Lung (tissue), 11 donors: ENCODE measurements at regions not wholly inside any gene's neighbourhood (a gene's known extent, or its start where the extent isn't known, plus 50 kb on each side); places are given as distances from the start of the nearest gene placed in this dataset.

Experiments used
- ATAC-seq: fragments of 200-7000 bp; cut with Tn5 transposase; one replicate; pipeline ENCODE4 v1.9.1; 2020; ENCODE audit warnings: moderate number of reproducible peaks; ENCODE audit not compliant: insufficient read depth, low FRiP score
- DNase-seq, 3 donors: peaks; one replicate each; pipeline ENCODE4 v3.0.0-alpha.2; 2013 to 2017
- H3K27ac ChIP-seq, 2 donors: one replicate each; pipeline ENCODE4 v1.5.1; 2013; ENCODE audit warnings: mild to moderate bottlenecking in 2 of 2, moderate library complexity in 2 of 2, control low read depth in 1 of 2, inconsistent platforms in 1 of 2, low read depth in 1 of 2, low read length in 1 of 2
- H3K27me3 ChIP-seq, 3 donors: one replicate each; pipeline ENCODE4 v1.5.1; 2013; ENCODE audit warnings: low read length in 2 of 3; ENCODE audit not compliant: control insufficient read depth in 3 of 3, insufficient read depth in 3 of 3
- H3K36me3 ChIP-seq, 4 donors: one replicate each; pipeline ENCODE4 v1.5.1; 2013; ENCODE audit warnings: low read length in 4 of 4, mild to moderate bottlenecking in 1 of 4, moderate library complexity in 1 of 4; ENCODE audit not compliant: control insufficient read depth in 4 of 4, insufficient read depth in 4 of 4
- H3K4me1 ChIP-seq, 5 donors: one replicate each; pipeline ENCODE4 v1.5.1; 2013; ENCODE audit warnings: low read length in 5 of 5, mild to moderate bottlenecking in 2 of 5, moderate library complexity in 1 of 5; ENCODE audit not compliant: control insufficient read depth in 5 of 5, insufficient read depth in 5 of 5
- H3K4me3 ChIP-seq: one replicate; pipeline ENCODE4 v1.5.1; 2013; ENCODE audit warnings: mild to moderate bottlenecking, control low read depth, moderate library complexity
- H3K9ac ChIP-seq, 2 donors: one replicate each; pipeline ENCODE4 v1.5.1; 2013; ENCODE audit warnings: low read length in 2 of 2, control low read depth in 1 of 2; ENCODE audit not compliant: insufficient read depth in 1 of 2
- H3K9me3 ChIP-seq, 4 donors: one replicate each; pipeline ENCODE4 v1.5.1; 2013; ENCODE audit warnings: low read length in 3 of 4, mild to moderate bottlenecking in 1 of 4, moderate library complexity in 1 of 4; ENCODE audit not compliant: control insufficient read depth in 4 of 4, insufficient read depth in 3 of 4
- CTCF ChIP-seq: IDR thresholded peaks from 2 replicates; pipeline ENCODE4 v1.5.1; 2012; ENCODE audit warnings: mild to moderate bottlenecking; ENCODE audit errors: control extremely low read depth, extremely low read depth
- WGBS, 2 donors: extraction: QIAGEN DNeasy Blood & Tissue Kit; methylation state at CpG; one replicate each; pipeline ENCODE4 v1.1.7; 2013; 5-methylcytosine and 5-hydroxymethylcytosine counted together
- donor health status: control.
- donor health status: control.
- donor health status: Bipolar disorder and iron deficiency.
- donor health status: healthy.
- donor health status: DM: yes; HTN: yes; CAD: no.

DNA sequence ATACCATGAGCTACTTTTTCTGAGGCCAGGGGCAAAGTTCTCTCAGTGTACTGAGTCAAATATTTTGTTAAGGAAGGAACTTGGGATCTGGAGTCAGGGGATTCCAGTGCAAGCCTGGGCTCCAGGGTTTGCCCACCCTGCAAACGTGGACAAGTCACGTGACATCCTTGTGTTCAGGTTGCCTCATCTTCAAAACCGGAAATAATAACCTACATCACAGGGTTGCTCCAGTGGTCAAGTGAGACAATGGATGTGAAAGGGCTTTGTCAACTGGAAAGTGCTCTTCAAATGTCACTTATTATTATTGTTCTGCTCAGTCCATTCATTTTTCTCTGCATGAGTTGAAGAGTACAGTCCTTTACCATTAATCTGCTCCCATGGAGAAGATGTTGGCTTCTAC is 414.9 kb downstream of the COG6 start:
- no peak overlapping the region for H3K27ac ChIP-seq
- no peak for DNase-seq
- no peaks in the 10 kb centered on the region for H3K27me3 ChIP-seq
- no peaks in the 10 kb centered on the region for H3K36me3 ChIP-seq
- H3K9ac ChIP-seq = no peak overlapping the region
- no peak for TF ChIP-seq CTCF
- no peaks in the 10 kb centered on the region for H3K9me3 ChIP-seq
- WGBS, 2 donors = 66 to 70% methylated on average over 3 of the region's 3 CpGs
- peaks cover 0 to 4% (median 0%) of the 10 kb centered on the region in 5 donors for H3K4me1 ChIP-seq
- H3K4me3 ChIP-seq = no peak overlapping the region
- ATAC-seq = no peak

GRCh38 chr13:40072663-40073120 is 417.2 kb downstream of the COG6 start:
- H3K36me3 ChIP-seq = no peaks in the 10 kb centered on the region
- H3K9me3 ChIP-seq = no peaks in the 10 kb centered on the region
- DNase-seq (no peak), ATAC-seq (no peak)
- WGBS, 2 donors = 87 to 90% methylated on average over 4 of the region's 4 CpGs
- no peak overlapping the region for H3K4me3 ChIP-seq
- no peak for TF ChIP-seq CTCF
- no peak overlapping the region for H3K27ac ChIP-seq
- H3K27me3 ChIP-seq = no peaks in the 10 kb centered on the region
- no peak overlapping the region for H3K9ac ChIP-seq
- H3K4me1 ChIP-seq = peaks cover 0 to 9% (median 0%) of the 10 kb centered on the region in 5 donors

- no peaks in the 10 kb centered on the region for H3K36me3 ChIP-seq
- H3K27ac ChIP-seq = no peak overlapping the region
- DNase-seq = peak in 1 of 3 donors; percentile 13
- no peak overlapping the region for H3K9ac ChIP-seq
- 80 to 84% methylated on average over 3 of the region's 3 CpGs for WGBS, 2 donors
- no peak for ATAC-seq
- H3K27me3 ChIP-seq = no peaks in the 10 kb centered on the region
- no peak for TF ChIP-seq CTCF
- no peak overlapping the region for H3K4me3 ChIP-seq
- no peaks in the 10 kb centered on the region for H3K9me3 ChIP-seq
- peaks cover 0 to 9% (median 0%) of the 10 kb centered on the region in 5 donors for H3K4me1 ChIP-seq
These were observed 418.9 kb downstream of the COG6 start for GRCh38 chr13:40074338-40074737.

- 82 to 86% methylated on average over 5 of the region's 5 CpGs for WGBS, 2 donors
- Histone ChIP-seq H3K4me1 (peaks cover 0 to 9% (median 0%) of the 10 kb centered on the region in 5 donors), H3K36me3 (no peaks in the 10 kb centered on the region), H3K4me3 (no peak overlapping the region), H3K27ac (no peak overlapping the region), H3K27me3 (no peaks in the 10 kb centered on the region), H3K9ac (no peak overlapping the region), H3K9me3 (no peaks in the 10 kb centered on the region)
- ATAC-seq (no peak), DNase-seq (peak in 2 of 3 donors; percentile 15 to 56)
- TF ChIP-seq CTCF = no peak
These were observed 419.8 kb downstream of the COG6 start for GRCh38 chr13:40075281-40075680.
